PC-9 (cell line): ENCODE measurements at regions not wholly inside any gene's neighbourhood (a gene's known extent, or its start where the extent isn't known, plus 50 kb on each side); places are given as distances from the start of the nearest gene placed in this dataset.
A peak's percentile ranks its signal among the peaks of the same experiment; 100 is the strongest.

ENCODE experiments used
- BruUV-seq: library from RNA; stranded (reverse); fragments of 400-500 nt; replicated peaks from 2 replicates; lab custom pipeline; 2021; lab: Mats Ljungman, UMichigan
- CTCF ChIA-PET: fragments of 300-600 bp; sonication (Branson Sonifier 250); formaldehyde crosslinking; loops from one replicate; lab custom pipeline; 2022; ENCODE audit warnings: antibody characterized with exemption; lab: Charles Lee
- POLR2A ChIA-PET: fragments of 300-600 bp; sonication (Branson Sonifier 250); formaldehyde crosslinking; loops from one replicate; lab custom pipeline; 2022; ENCODE audit warnings: antibody characterized with exemption; ENCODE audit not compliant: unreplicated experiment; lab: Charles Lee
- DNase-seq, 2 experiments: peaks; one replicate each; pipeline versions ENCODE4 v3.0.0 to v3.0.0-alpha.2; 2015 to 2022; ENCODE audit warnings: mixed read lengths in 1 of 2
- H2AFZ ChIP-seq: fragments of 200-600 bp; sonication (generic); 2 replicates; pipeline ENCODE4 v1.8.1; 2017; ENCODE audit warnings: antibody characterized with exemption
- H3F3A ChIP-seq: fragments of 200-600 bp; sonication (generic); 2 replicates; pipeline ENCODE4 v1.8.1; 2017; ENCODE audit warnings: antibody characterized with exemption, mild to moderate bottlenecking, low read depth; ENCODE audit not compliant: insufficient read depth
- H3K27ac ChIP-seq: fragments of 200-600 bp; sonication (generic); 2 replicates; pipeline ENCODE4 v1.6.1; 2016; ENCODE audit warnings: mixed run types
- H3K27me3 ChIP-seq: fragments of 200-600 bp; sonication (generic); 2 replicates; pipeline ENCODE4 v1.6.1; 2016; ENCODE audit warnings: low read depth, mixed run types; ENCODE audit not compliant: insufficient read depth
- H3K36me3 ChIP-seq: fragments of 200-600 bp; sonication (generic); 2 replicates; pipeline ENCODE4 v1.6.1; 2016; ENCODE audit warnings: low read depth, mixed run types
- H3K4me1 ChIP-seq: fragments of 200-600 bp; sonication (generic); replicated peaks from 2 replicates; pipeline ENCODE4 v1.6.1; 2016; ENCODE audit warnings: mixed run types; ENCODE audit not compliant: insufficient read depth
- H3K4me2 ChIP-seq: fragments of 200-600 bp; sonication (generic); 2 replicates; pipeline ENCODE4 v1.6.1; 2017; ENCODE audit warnings: mixed run types
- H3K4me3 ChIP-seq: fragments of 200-600 bp; sonication (generic); 2 replicates; pipeline ENCODE4 v1.6.1; 2016; ENCODE audit warnings: mixed run types
- H3K79me2 ChIP-seq: fragments of 200-600 bp; sonication (generic); 2 replicates; pipeline ENCODE4 v1.6.1; 2017; ENCODE audit warnings: low read depth, mixed run types
- H3K9me2 ChIP-seq: fragments of 200-600 bp; sonication (generic); 2 replicates; pipeline ENCODE4 v1.8.1; 2017; ENCODE audit warnings: mild to moderate bottlenecking; ENCODE audit not compliant: insufficient read depth
- H3K9me3 ChIP-seq: fragments of 200-600 bp; sonication (generic); 2 replicates; pipeline ENCODE4 v1.8.1; 2016; ENCODE audit warnings: low read depth; ENCODE audit not compliant: insufficient read depth
- H4K20me1 ChIP-seq: fragments of 200-600 bp; sonication (generic); 2 replicates; pipeline ENCODE4 v1.8.1; 2017; ENCODE audit not compliant: insufficient read depth
- EZH2 ChIP-seq: fragments of 200-600 bp; sonication (generic); IDR thresholded peaks from 2 replicates; pipeline ENCODE4 v1.8.0; 2017; ENCODE audit warnings: antibody characterized with exemption, low read depth
- intact Hi-C: fragments of 100-400 bp; cut with micrococcal nuclease; formaldehyde crosslinking; loops from one replicate; pipeline ENCODE4 v1.10.0; 2022; ENCODE audit not compliant: unreplicated experiment
- TF ChIP-seq, protein P1 (sequence below): fragments of 200-600 bp; sonication (generic); conservative IDR thresholded peaks from 2 replicates; pipeline ENCODE4 v1.6.1; 2017; ENCODE audit warnings: mixed run types, antibody characterized with exemption, mild to moderate bottlenecking, moderate library complexity

DNA sequence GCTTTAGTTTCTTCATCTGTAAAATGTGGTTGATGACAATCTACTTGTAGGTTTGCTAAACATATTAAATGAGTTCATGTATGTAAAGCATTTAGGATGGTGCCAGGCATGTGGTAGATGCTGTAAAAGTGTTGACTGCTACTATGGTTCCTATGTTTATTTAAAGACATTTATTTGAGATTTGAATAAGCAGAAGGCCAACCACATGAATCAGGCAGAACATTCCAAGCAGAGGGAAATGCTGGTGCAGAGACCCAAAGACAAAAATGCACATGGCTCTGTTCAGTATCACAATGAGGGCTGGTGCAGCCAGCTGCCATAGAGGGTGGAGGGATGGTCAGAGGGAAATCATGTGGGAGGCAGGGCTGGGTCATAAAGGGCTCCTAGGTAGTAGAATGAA is 156.2 kb upstream of the PDGFD start:
- intact Hi-C loops, result no loop called here
- Histone ChIP-seq H2AFZ (no peak overlapping the region), H3K36me3 (no peaks in the 10 kb centered on the region), H3K4me2 (no peak overlapping the region), H3K79me2 (no peaks in the 10 kb centered on the region), H3F3A (no peaks in the 10 kb centered on the region), H3K4me1 (no peaks in the 10 kb centered on the region), H3K9me3 (no peaks in the 10 kb centered on the region), H3K27me3 (no peaks in the 10 kb centered on the region), H3K9me2 (no peaks in the 10 kb centered on the region), H3K27ac (no peak overlapping the region), H4K20me1 (no peaks in the 10 kb centered on the region), H3K4me3 (no peak overlapping the region)
- TF ChIP-seq, protein P1, sequence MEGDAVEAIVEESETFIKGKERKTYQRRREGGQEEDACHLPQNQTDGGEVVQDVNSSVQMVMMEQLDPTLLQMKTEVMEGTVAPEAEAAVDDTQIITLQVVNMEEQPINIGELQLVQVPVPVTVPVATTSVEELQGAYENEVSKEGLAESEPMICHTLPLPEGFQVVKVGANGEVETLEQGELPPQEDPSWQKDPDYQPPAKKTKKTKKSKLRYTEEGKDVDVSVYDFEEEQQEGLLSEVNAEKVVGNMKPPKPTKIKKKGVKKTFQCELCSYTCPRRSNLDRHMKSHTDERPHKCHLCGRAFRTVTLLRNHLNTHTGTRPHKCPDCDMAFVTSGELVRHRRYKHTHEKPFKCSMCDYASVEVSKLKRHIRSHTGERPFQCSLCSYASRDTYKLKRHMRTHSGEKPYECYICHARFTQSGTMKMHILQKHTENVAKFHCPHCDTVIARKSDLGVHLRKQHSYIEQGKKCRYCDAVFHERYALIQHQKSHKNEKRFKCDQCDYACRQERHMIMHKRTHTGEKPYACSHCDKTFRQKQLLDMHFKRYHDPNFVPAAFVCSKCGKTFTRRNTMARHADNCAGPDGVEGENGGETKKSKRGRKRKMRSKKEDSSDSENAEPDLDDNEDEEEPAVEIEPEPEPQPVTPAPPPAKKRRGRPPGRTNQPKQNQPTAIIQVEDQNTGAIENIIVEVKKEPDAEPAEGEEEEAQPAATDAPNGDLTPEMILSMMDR, result no peak
- no peak for TF ChIP-seq EZH2
- CTCF ChIA-PET, result no interaction called here
- no peak for DNase-seq
- BruUV-seq, result no TSS peak
- POLR2A ChIA-PET, result no interaction called here

DNA sequence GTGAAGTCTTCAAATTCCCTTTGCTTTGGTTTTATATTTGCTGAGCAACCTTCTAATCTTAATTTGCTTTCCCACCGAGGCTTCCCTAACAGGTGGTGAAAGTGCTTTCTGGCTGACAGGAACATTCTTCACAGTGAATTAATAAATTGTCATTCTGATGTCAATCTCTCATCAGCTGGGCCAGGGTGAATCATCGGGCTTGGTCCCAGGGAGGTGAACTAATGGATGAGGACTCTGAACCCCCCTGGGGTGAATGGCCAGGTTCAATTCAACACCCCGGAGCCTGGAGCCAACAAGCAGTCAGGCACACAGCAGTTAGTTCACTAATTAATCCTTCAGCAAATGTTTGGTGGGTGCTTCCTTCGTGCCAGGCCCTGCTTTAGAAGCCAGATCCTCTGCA is 155.4 kb upstream of the PDGFD start:
- no peaks in the 10 kb centered on the region for H4K20me1 ChIP-seq
- DNase-seq, result no peak
- no peaks in the 10 kb centered on the region for H3K79me2 ChIP-seq
- no peaks in the 10 kb centered on the region for H3K4me1 ChIP-seq
- no TSS peak for BruUV-seq
- H3K9me2 ChIP-seq, result no peaks in the 10 kb centered on the region
- H3K9me3 ChIP-seq, result no peaks in the 10 kb centered on the region
- H3K4me2 ChIP-seq, result no peak overlapping the region
- H3F3A ChIP-seq, result no peaks in the 10 kb centered on the region
- H3K27me3 ChIP-seq, result no peaks in the 10 kb centered on the region
- intact Hi-C loops, result no loop called here
- H3K27ac ChIP-seq, result no peak overlapping the region
- 0 out of 2 replicates have a peak overlapping the region, but pooled peaks have one; percentile 14 for H2AFZ ChIP-seq
- H3K36me3 ChIP-seq, result no peaks in the 10 kb centered on the region
- TF ChIP-seq, protein P1, result no peak
- TF ChIP-seq EZH2, result no peak
- POLR2A ChIA-PET, result no interaction called here
- no peak overlapping the region for H3K4me3 ChIP-seq
- CTCF ChIA-PET, result no interaction called here

DNA sequence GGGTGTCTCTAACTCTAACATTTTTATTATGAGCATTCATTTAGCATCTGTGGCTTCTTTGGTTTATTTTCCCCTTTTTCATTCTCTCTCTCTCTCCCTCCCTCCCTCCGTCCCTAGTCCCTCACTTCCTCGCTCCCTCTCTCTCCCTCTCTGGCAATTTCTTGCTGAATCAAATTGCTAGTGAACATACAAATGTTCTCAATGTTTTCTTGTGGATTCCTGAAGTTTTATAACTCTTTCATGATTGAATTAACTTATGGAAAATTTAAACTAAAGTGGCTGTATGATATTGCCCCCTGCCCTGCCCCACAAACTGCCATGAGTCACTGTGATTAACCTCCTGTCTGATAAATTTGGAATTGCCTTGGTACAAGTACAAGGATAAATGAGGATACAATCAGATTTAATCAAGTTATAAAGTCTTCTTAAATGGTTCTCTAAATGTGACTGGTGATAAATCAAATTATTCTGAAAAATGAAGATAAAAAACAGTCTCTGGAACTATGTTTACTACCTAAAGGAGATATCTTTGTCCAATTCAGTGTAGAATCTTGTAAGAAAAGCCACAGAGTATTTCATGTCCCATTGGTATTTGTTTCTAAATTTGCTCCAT is 143.0 kb upstream of the PDGFD start:
- no TSS peak for BruUV-seq
- POLR2A ChIA-PET, result no interaction called here

More for the DNA sequence above, 143.0 kb upstream of the PDGFD start:
- Histone ChIP-seq H3F3A (no peaks in the 10 kb centered on the region), H3K27ac (no peak overlapping the region), H3K4me3 (no peak overlapping the region), H4K20me1 (no peaks in the 10 kb centered on the region), H3K27me3 (no peaks in the 10 kb centered on the region), H2AFZ (no peak overlapping the region), H3K36me3 (no peaks in the 10 kb centered on the region), H3K4me2 (no peak overlapping the region), H3K9me3 (no peaks in the 10 kb centered on the region), H3K4me1 (no peaks in the 10 kb centered on the region), H3K9me2 (no peaks in the 10 kb centered on the region), H3K79me2 (no peaks in the 10 kb centered on the region)
- DNase-seq, result no peak
- intact Hi-C loops, result no loop called here
- no peak for TF ChIP-seq EZH2
- TF ChIP-seq, protein P1, result no peak
- CTCF ChIA-PET, result no interaction called here
